ENCODE measurements at regions not wholly inside any gene's neighbourhood (a gene's known extent, or its start where the extent isn't known, plus 50 kb on each side); places are given as distances from the start of the nearest gene placed in this dataset.

DNA sequence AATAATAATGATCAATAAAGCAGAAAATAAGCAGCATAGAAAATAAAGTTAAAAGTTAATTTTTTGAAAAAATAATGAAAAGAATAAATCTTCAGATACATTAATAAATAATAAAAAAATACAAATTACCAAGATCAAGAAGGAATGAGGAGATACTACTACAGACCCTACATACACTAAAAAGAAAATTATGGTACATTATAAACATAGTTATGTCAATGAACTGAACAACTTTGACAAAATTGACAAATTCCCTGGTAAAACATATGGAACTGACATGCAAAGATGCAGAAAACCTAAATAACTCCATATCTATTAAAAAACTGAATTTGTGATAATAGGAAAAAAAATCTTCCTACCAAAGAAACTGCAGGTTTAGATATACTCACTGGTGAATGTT lies 456.7 kb downstream of the PMP22 start:
- in situ Hi-C loops (cut with HindIII; ENCODE audit: low pct_unique_long_range_greater_than_20kb, low sequenced_read_pairs), result no loop called here
- no peak for DNase-seq (ENCODE audit: low read depth)

GRCh38 chr17:14805348-14805747 lies 459.8 kb downstream of the PMP22 start:
- in situ Hi-C loops (cut with HindIII; ENCODE audit: low pct_unique_long_range_greater_than_20kb, low sequenced_read_pairs), result no loop called here
- no peak for DNase-seq (ENCODE audit: low read depth)

DNA sequence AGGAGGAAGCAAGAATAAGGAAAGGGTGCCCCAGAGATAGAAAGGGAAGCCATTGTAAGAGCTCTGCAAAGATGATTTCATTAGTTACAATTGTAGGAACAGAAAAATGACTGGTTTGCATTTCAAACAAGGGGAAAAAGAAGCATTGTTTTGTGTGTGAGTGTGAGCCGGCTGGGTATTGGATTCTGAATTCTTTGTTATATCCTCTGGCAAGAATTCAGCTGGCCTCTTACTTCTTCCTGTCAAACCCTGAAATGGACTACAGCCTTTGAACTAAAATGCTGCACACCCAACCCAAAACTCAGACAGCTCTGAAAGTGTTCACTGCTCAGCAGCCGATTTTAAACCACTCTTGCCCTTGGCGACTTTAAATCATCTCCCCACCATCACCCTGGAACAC lies 461.3 kb downstream of the PMP22 start:
- in situ Hi-C loops (cut with HindIII; ENCODE audit: low pct_unique_long_range_greater_than_20kb, low sequenced_read_pairs), result no loop called here
- no peak for DNase-seq (ENCODE audit: low read depth)

DNA sequence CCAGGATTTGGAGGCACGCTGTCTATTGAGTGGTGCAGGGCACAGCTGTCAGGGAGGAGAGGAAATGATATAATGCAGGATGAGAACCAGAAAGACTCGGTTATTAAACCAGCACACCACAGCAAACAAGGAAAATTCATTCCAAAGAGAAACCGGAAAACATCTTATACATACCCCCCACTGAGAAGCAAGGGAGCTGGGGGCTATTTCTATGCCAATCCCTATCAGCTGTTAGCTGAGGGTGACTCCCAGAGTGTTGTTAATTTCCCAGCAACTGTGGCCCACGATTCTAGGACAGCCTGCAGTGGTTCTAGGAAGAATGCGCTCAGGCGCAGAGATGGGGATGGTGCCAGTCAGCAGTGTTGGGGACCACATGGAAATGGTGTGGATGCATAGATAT lies 467.3 kb downstream of the PMP22 start:
- DNase-seq (ENCODE audit: low read depth), result no peak
- in situ Hi-C loops (cut with HindIII; ENCODE audit: low pct_unique_long_range_greater_than_20kb, low sequenced_read_pairs), result no loop called here

DNA sequence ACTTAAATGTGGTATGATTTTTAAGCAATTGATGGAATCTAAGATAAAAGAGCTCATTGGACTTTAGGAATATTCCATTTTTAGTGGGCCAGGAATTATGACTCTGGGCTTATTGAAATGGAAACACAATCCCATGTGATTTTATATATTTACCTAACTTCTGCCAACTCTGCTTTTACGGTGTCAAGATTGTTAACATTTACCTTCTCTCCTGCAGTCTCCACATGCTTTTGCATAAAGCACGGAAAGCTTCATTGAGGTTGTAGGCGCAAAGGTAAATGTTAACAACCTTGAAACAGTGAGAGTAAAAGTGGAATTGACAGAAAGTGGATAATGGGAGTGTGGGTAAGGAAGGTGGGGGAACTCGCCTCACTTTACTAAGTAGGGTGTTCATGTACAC lies 468.1 kb downstream of the PMP22 start:
- DNase-seq (ENCODE audit: low read depth), result no peak
- in situ Hi-C loops (cut with HindIII; ENCODE audit: low pct_unique_long_range_greater_than_20kb, low sequenced_read_pairs), result no loop called here

GRCh38 chr17:14794961-14795360 lies 470.2 kb downstream of the PMP22 start:
- no peak for DNase-seq (ENCODE audit: low read depth)
- in situ Hi-C loops (cut with HindIII; ENCODE audit: low pct_unique_long_range_greater_than_20kb, low sequenced_read_pairs), result no loop called here

DNA sequence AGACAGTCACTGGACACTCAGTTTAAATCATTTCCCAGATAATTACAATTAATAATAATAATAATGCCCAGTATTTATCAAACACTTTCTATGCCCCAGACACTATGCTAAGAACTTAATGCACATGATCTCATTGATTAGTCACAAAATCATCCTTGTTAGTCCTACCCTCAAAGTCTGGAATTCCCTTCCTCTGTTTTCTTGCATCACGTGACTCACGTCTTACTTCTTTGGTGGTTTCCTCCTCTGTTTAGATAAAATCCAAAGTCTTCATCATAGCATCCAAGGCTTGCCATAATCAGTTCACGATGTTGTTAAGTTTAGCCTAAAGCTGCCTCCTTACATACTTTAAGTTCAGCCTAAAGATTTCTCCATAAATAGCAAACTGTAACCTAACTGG lies 471.9 kb downstream of the PMP22 start:
- in situ Hi-C loops (cut with HindIII; ENCODE audit: low pct_unique_long_range_greater_than_20kb, low sequenced_read_pairs), result no loop called here
- DNase-seq (ENCODE audit: low read depth), result no peak

DNA sequence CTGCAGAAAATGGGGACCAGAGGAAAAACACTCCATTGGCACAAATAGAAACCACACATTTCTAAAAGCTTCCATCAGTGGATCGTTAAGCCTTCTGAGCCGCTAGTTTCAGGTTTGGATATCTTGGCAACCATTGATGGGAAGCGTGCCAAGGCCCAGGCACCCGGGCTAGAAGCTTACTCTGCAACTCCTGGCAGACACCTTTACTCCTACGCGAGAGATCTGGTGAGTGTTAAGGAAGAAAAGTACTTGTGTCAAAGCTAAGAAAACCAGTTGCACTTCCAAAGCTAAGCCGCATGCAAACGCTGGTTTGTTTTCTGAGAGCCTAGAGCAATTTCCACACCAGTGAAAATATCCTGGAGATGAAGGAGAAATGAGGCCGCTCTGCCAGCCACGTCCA lies 472.4 kb downstream of the PMP22 start:
- in situ Hi-C loops (cut with HindIII; ENCODE audit: low pct_unique_long_range_greater_than_20kb, low sequenced_read_pairs), result no loop called here
- DNase-seq (ENCODE audit: low read depth), result no peak

DNA sequence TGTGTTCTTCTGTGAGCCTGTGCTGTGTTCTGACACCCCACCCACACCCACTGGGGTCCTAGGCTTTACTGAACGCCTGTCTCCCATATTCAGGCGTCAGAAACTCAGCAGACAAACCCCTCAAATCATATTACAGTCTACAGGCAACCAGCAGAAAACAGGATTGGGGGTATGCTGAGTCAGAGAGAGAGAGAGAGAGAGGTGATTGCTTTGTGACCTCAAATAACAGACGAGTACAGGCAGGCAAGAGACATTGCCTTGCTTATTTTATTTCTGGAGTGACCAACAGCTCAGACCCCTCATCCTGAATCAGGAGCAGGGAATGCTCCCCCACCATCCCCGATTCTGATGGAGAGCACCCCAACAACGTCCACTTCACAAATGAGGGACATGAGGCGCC lies 473.9 kb downstream of the PMP22 start:
- in situ Hi-C loops (cut with HindIII; ENCODE audit: low pct_unique_long_range_greater_than_20kb, low sequenced_read_pairs), result no loop called here
- DNase-seq (ENCODE audit: low read depth), result no peak

GRCh38 chr17:14790521-14790920 lies 474.6 kb downstream of the PMP22 start:
- in situ Hi-C loops (cut with HindIII; ENCODE audit: low pct_unique_long_range_greater_than_20kb, low sequenced_read_pairs), result no loop called here
- DNase-seq (ENCODE audit: low read depth), result no peak

DNA sequence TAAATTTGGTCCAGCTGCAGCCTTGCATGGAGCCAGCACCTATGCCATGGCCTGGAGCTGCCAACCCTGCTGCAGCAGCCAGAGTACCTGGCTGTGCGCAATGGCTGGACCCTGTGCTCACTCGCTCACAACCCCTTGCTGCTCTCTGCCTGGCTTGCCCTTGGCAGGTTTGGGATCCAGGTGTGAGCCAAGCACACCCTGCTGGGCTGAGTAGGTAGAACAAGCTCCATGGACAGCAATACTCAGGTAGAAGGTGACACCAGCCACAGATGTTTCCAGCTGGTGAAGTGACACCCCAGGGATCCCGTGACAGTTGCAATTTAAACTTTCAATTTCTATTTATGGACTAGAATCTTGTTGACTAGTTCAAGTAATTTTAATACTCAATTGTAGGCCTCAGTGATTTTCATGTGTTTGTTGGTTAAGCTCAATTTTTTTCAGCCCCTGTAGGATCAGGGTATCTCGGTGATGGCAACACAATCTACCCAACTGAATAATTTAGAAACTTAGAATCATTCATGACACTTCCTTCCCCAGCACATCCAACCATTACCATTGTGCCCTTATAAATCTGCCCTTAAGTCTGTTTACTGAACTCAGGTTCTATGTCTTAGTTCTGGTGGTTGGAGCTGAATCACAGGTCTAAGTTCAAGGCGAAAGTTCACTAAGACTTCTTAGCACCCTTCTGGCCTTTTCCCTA lies 480.0 kb downstream of the PMP22 start:
- in situ Hi-C loops (cut with HindIII; ENCODE audit: low pct_unique_long_range_greater_than_20kb, low sequenced_read_pairs), result no loop called here
- no peak for DNase-seq (ENCODE audit: low read depth)

- no peak for DNase-seq (ENCODE audit: low read depth)
- in situ Hi-C loops (cut with HindIII; ENCODE audit: low pct_unique_long_range_greater_than_20kb, low sequenced_read_pairs), result no loop called here
Measured at GRCh38 chr17:14781123-14781522, 480.2 kb downstream of the HS3ST3B1 start.

DNA sequence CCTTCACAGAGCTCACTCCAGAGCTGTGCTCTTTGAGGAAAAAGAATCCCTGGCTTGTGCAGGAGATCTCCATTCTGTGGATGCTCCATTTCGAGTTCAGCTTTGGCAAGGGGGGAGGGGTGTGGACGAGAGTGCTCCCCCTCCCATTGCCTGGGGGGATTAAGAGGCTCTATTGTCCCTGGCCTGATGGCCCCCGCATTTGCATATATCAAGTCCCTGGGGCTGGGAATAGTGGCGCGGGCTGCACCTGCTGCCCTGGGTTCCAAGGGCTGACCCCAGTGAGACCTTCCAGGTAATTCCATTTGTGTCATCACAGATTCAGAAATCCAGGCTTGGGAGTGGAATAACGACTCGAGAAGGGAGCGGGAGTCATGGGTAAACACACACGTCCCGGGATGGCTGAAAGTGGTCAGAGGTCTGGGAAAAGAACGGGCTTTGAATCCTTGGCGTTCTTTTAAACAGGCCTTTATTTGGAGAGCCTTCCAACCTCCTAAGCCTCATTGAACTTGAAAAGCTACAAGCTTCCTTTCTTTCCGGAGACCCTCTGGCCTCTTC lies 479.3 kb downstream of the HS3ST3B1 start:
- DNase-seq (ENCODE audit: low read depth), result no peak

DNA sequence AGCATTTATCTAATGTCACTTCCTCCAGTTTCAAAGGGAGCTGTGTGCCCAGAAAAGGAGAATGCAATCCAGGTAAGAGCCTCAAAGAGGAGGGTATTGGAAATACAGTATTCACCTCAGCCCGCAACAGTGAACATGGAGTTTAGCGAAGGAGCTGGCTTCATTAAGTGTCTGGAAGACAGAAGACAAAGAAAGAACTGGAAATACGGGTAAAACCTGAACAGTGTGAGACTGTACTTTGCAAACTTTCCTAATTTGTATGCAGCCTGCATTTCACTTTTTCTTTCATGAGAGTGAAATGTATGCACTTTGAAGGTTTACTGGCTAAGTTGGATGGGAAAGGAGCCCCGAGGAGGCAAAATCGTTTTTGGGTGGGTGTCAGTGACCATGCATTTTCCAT lies 478.4 kb downstream of the HS3ST3B1 start:
- in situ Hi-C loops (cut with HindIII; ENCODE audit: low pct_unique_long_range_greater_than_20kb, low sequenced_read_pairs), result no loop called here
- DNase-seq (ENCODE audit: low read depth), result no peak

More for the DNA sequence above, 479.3 kb downstream of the HS3ST3B1 start:
- in situ Hi-C loops (cut with HindIII; ENCODE audit: low pct_unique_long_range_greater_than_20kb, low sequenced_read_pairs), result no loop called here

DNA sequence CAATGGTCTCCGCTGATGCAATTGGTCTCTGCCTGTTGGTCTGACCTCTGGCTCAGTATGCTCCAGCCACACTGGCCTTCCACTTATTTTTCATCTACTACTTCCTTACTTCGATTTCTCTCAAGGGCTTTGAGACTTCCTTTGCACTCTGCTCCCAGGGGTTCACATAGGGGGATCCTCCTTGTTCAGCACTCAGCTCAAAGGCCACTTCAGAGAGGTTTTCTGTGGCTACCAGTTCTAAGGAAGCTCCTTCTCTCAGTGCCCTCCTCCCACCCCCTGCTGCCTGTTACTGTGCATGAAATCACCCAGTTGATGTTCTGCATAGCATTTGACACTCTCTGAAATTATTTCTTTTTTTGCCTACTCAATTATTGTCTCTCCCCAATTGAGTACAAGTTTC lies 476.4 kb downstream of the HS3ST3B1 start:
- in situ Hi-C loops (cut with HindIII; ENCODE audit: low pct_unique_long_range_greater_than_20kb, low sequenced_read_pairs), result no loop called here
- no peak for DNase-seq (ENCODE audit: low read depth)

- DNase-seq (ENCODE audit: low read depth), result no peak
Measured at GRCh38 chr17:14776791-14777190, 475.9 kb downstream of the HS3ST3B1 start.

DNA sequence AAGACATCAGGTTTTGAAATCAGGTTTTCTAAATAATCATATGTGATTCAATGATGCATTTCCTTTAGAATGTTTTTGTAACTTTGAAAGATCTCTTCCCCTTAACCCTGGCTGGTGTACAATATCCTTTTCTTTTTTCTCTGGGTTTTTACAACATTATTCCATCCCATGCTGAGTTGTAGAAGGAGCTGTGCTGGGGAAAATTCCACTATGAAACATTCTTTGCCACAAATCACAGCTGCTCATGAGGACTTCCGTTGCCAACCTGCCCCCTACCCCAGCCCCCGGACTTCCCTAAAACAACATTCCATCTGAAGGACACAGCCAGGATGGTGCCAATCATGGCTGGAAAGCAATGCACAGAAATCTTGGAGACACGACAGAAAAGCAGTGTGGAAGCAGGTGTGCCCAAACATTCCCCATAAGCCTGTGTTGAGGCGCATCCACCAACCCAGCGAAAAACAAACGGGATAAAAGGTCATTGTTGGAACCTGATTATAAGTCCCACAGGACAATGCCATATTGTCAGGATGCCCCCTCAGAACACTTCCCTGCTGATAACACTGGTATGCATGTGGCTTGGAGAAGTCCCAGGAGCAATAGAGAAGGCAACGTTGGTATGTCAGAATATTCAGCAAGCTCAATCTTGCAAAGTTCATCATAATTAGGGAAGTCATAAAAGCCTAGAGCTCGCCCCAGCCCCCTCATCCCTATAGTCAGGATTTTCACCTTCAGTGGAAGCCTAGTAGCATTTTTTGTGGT lies 475.0 kb downstream of the HS3ST3B1 start:
- no peak for DNase-seq (ENCODE audit: low read depth)
- in situ Hi-C loops (cut with HindIII; ENCODE audit: low pct_unique_long_range_greater_than_20kb, low sequenced_read_pairs), result no loop called here

More at GRCh38 chr17:14776791-14777190, 475.9 kb downstream of the HS3ST3B1 start:
- in situ Hi-C loops (cut with HindIII; ENCODE audit: low pct_unique_long_range_greater_than_20kb, low sequenced_read_pairs), result no loop called here

GRCh38 chr17:14774774-14775173 lies 473.9 kb downstream of the HS3ST3B1 start:
- DNase-seq (ENCODE audit: low read depth), result no peak
- in situ Hi-C loops (cut with HindIII; ENCODE audit: low pct_unique_long_range_greater_than_20kb, low sequenced_read_pairs), result no loop called here

DNA sequence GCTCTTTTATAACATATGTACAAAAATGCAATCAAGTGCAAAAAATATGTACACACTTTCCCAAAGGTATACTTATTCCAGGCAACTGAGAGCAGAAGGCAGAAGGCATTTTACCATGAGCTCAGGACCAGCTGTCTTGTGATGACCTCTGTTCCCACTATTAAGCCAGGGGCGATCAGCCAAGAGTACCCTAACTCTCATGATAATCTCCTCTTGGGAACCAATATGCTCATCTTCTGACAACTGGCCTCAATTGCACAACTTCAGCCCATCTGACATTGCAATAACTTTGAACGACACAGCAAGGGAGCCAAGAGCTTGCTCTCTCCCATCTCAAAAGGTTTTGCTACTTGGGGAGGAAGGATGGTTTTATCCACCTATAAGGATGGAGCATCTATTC lies 471.9 kb downstream of the HS3ST3B1 start:
- in situ Hi-C loops (cut with HindIII; ENCODE audit: low pct_unique_long_range_greater_than_20kb, low sequenced_read_pairs), result no loop called here
- no peak for DNase-seq (ENCODE audit: low read depth)

DNA sequence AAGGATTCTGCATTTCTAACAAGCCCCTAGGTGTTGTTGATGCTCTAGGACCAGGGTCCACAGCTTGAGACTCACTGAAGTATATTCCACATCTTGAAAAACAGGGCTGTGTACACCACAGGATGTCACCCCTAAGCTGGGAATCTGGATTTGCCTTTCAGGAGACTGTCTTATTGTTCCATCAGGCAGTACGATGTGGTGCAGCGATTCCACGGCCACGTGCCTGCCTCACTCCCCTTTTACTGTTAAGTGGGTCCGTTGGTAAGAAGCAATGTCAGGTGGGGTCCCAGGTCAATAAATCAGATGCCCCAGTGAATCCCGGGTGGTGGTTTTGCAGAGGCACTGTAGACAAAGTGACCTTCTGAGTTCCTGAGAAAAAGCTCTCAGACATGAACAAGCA lies 470.7 kb downstream of the HS3ST3B1 start:
- in situ Hi-C loops (cut with HindIII; ENCODE audit: low pct_unique_long_range_greater_than_20kb, low sequenced_read_pairs), result no loop called here

More for the DNA sequence above, 470.7 kb downstream of the HS3ST3B1 start:
- DNase-seq (ENCODE audit: low read depth), result no peak
